Smooth muscle cell (in vitro differentiated cells): ENCODE measurements at regions not wholly inside any gene's neighbourhood (a gene's known extent, or its start where the extent isn't known, plus 50 kb on each side); places are given as distances from the start of the nearest gene placed in this dataset.
A peak's percentile ranks its signal among the peaks of the same experiment; 100 is the strongest.

Experiments used
- DNase-seq: peaks from one replicate; lab custom pipeline; 2025; ENCODE audit not compliant: unreplicated experiment; lab: John Stamatoyannopoulos, UW
- H2AFZ ChIP-seq: fragments of 200-600 bp; sonication (generic); 2 replicates; pipeline ENCODE4 v1.6.0; 2016; ENCODE audit warnings: antibody characterized with exemption, low read depth, mild to moderate bottlenecking
- H3F3A ChIP-seq: fragments of 200-600 bp; sonication (generic); 2 replicates; pipeline ENCODE4 v1.6.0; 2017; ENCODE audit warnings: antibody characterized with exemption, low read depth
- H3K27ac ChIP-seq: fragments of 200-600 bp; sonication (generic); 2 replicates; pipeline ENCODE4 v1.5.1; 2016; ENCODE audit warnings: low read depth, mild to moderate bottlenecking
- H3K27me3 ChIP-seq: fragments of 200-600 bp; sonication (generic); 2 replicates; pipeline ENCODE4 v1.6.1; 2016; ENCODE audit warnings: low read depth, mild to moderate bottlenecking
- H3K36me3 ChIP-seq: fragments of 200-600 bp; sonication (generic); 2 replicates; pipeline ENCODE4 v1.5.1; 2016; ENCODE audit warnings: low read depth
- H3K4me1 ChIP-seq: fragments of 200-600 bp; sonication (generic); 2 replicates; pipeline ENCODE4 v1.5.1; 2016; ENCODE audit warnings: low read depth
- H3K4me2 ChIP-seq: fragments of 200-600 bp; sonication (generic); 2 replicates; pipeline ENCODE4 v1.6.0; 2016; ENCODE audit warnings: mild to moderate bottlenecking
- H3K4me3 ChIP-seq: fragments of 200-600 bp; sonication (generic); 2 replicates; pipeline ENCODE4 v1.5.1; 2016; ENCODE audit warnings: mild to moderate bottlenecking
- H3K79me2 ChIP-seq: fragments of 200-600 bp; sonication (generic); 2 replicates; pipeline ENCODE4 v1.6.0; 2016; ENCODE audit warnings: low read depth, mild to moderate bottlenecking
- H3K9ac ChIP-seq: fragments of 200-600 bp; sonication (generic); 2 replicates; pipeline ENCODE4 v1.6.0; 2016; ENCODE audit warnings: low read depth
- H3K9me3 ChIP-seq: fragments of 200-600 bp; sonication (generic); replicated peaks from 2 replicates; pipeline ENCODE4 v1.5.1; 2016; ENCODE audit warnings: low read depth
- H4K20me1 ChIP-seq: fragments of 200-600 bp; sonication (generic); 2 replicates; pipeline ENCODE4 v1.6.0; 2016; ENCODE audit warnings: low read depth
- CTCF ChIP-seq: fragments of 200-600 bp; sonication (generic); IDR thresholded peaks from 2 replicates; pipeline ENCODE4 v1.5.1; 2017; ENCODE audit warnings: borderline replicate concordance, mild to moderate bottlenecking, antibody characterized with exemption; ENCODE audit not compliant: insufficient read depth, poor library complexity, severe bottlenecking
- WGBS: methylation state at CpG from one replicate; pipeline ENCODE4 v1.1.7; 2016; ENCODE audit warnings: low lambda C conversion rate; 5-methylcytosine and 5-hydroxymethylcytosine counted together

DNA sequence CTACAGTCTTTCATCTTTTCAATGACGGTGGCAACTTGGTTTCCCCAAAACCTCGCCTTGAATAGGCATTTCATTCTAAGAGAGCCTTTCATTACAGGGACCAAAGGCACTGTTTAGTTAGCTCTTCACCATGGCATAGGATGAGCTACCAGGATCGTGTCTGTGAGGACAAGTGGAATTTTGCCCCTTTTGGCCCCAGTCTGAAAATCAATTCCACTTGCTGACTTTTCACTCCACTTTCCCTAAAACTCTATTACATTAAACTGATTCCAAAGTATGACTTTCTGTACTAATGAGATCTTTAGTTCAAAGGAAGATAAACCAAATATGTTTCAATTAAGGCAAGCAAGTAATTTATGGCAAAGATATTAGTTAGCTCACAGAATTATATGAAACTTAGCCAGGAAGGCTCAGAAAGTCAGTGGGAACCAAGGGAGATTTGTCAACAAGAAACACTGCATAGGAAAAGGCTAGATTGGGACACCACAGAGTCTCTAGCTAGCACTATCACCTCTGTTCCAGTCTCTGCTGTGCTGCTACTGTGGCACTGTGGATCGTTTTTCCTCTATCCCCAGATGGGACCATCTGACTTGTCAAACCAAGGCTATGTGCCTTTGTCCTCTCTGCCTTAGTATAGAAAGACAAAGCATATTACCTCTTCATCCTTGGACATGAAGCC lies 145.6 kb downstream of the SLC7A11 start:
- no peak overlapping the region for H3K4me2 ChIP-seq
- H3K27me3 ChIP-seq = peaks cover 3% of the 10 kb centered on the region
- no peaks in the 10 kb centered on the region for H3F3A ChIP-seq
- no peaks in the 10 kb centered on the region for H3K36me3 ChIP-seq
- H4K20me1 ChIP-seq = no peaks in the 10 kb centered on the region
- WGBS = 87% methylated on average over 4 of the region's 4 CpGs
- H3K9me3 ChIP-seq = no peaks in the 10 kb centered on the region
- no peak for DNase-seq
- H3K4me1 ChIP-seq = no peaks in the 10 kb centered on the region
- H2AFZ ChIP-seq = no peak overlapping the region
- H3K27ac ChIP-seq = no peak overlapping the region
- H3K4me3 ChIP-seq = no peak overlapping the region
- TF ChIP-seq CTCF = no peak
- no peaks in the 10 kb centered on the region for H3K79me2 ChIP-seq
- no peak overlapping the region for H3K9ac ChIP-seq

DNA sequence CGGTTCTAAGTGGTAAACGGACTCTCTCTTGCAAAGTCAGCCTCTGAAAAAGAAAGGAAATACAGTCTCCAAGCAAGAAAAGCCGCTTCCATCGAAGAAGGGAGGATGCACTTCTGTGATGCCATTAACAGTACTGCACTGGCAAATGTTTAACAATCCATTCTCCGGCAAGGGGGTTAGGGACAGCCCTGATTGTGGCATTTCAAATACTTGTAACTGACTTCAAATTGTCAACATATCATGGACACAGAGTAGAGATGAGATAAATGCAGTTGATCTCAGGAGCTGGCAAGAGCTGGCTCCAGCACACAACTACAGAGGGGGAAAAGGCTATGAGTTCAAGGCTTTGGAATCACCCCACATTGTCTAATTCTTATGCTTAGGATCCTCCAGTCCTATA lies 146.8 kb downstream of the SLC7A11 start:
- 63% methylated on average over 5 of the region's 5 CpGs for WGBS
- no peak for TF ChIP-seq CTCF

GRCh38 chr4:138092060-138092459 lies 150.1 kb downstream of the SLC7A11 start:
- Histone ChIP-seq H3K27me3 (peaks cover 3% of the 10 kb centered on the region), H3K4me2 (no peak overlapping the region), H2AFZ (no peak overlapping the region), H3K9me3 (no peaks in the 10 kb centered on the region), H4K20me1 (no peaks in the 10 kb centered on the region), H3K27ac (no peak overlapping the region), H3K36me3 (no peaks in the 10 kb centered on the region), H3K79me2 (no peaks in the 10 kb centered on the region), H3K9ac (no peak overlapping the region), H3K4me3 (no peak overlapping the region), H3K4me1 (no peaks in the 10 kb centered on the region), H3F3A (no peaks in the 10 kb centered on the region)
- WGBS = 95% methylated on average over 6 of the region's 6 CpGs
- DNase-seq = no peak
- TF ChIP-seq CTCF = no peak

More for the DNA sequence above, 146.8 kb downstream of the SLC7A11 start:
- H3K9me3 ChIP-seq = no peaks in the 10 kb centered on the region
- H3K79me2 ChIP-seq = no peaks in the 10 kb centered on the region
- no peak overlapping the region for H3K27ac ChIP-seq
- no peaks in the 10 kb centered on the region for H3K36me3 ChIP-seq
- H2AFZ ChIP-seq = no peak overlapping the region
- H3K4me3 ChIP-seq = no peak overlapping the region
- no peak overlapping the region for H3K9ac ChIP-seq
- no peaks in the 10 kb centered on the region for H3F3A ChIP-seq
- no peaks in the 10 kb centered on the region for H3K4me1 ChIP-seq
- no peak overlapping the region for H3K4me2 ChIP-seq
- H4K20me1 ChIP-seq = no peaks in the 10 kb centered on the region
- DNase-seq = no peak
- peaks cover 3% of the 10 kb centered on the region for H3K27me3 ChIP-seq

- DNase-seq = no peak
- H3K4me3 ChIP-seq = peak overlapping the region; percentile 39
- no peaks in the 10 kb centered on the region for H3K4me1 ChIP-seq
- H3K27me3 ChIP-seq = peaks cover 3% of the 10 kb centered on the region
- H3K9ac ChIP-seq = no peak overlapping the region
- no peaks in the 10 kb centered on the region for H3F3A ChIP-seq
- H2AFZ ChIP-seq = peak overlapping the region; percentile 75
- peak overlapping the region; percentile 84 for H3K4me2 ChIP-seq
- WGBS = 55% methylated on average over 5 of the region's 5 CpGs
- no peaks in the 10 kb centered on the region for H3K9me3 ChIP-seq
- no peak overlapping the region for H3K27ac ChIP-seq
- H3K79me2 ChIP-seq = no peaks in the 10 kb centered on the region
- no peak for TF ChIP-seq CTCF
- H3K36me3 ChIP-seq = no peaks in the 10 kb centered on the region
- H4K20me1 ChIP-seq = no peaks in the 10 kb centered on the region
These were observed 151.1 kb downstream of the SLC7A11 start for GRCh38 chr4:138090918-138091676.
